ENCODE measurements at regions not wholly inside any gene's neighbourhood (a gene's known extent, or its start where the extent isn't known, plus 50 kb on each side); places are given as distances from the start of the nearest gene placed in this dataset.
A peak's percentile ranks its signal among the peaks of the same experiment; 100 is the strongest.

DNA sequence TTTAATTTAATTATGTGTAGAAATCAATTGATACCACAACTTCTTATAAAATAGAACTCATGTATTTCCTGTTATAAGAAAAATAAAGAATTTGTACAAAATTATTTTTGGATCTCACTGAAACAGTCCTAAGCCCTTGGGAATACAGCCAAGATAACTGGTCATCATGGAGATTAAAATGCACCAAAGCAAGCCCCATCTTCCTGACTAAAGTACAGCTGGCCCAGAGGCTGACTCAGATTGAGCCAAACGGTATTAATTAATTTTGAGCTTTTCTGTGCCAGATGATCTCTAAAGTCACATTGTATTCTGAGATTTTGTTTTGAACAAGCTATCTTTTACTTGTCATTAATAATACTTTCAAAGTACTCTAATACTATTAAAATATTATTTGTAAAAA is 978.5 kb downstream of the TBC1D32 start:
- Histone ChIP-seq H3K27me3 (ENCODE audit: control insufficient read depth, insufficient read depth, low read length) (no peaks in the 10 kb centered on the region), H3K9ac (ENCODE audit: insufficient read depth, low read length) (no peak overlapping the region), H3K4me2 (ENCODE audit: extremely low read depth, insufficient read depth, low read length) (no peak overlapping the region), H3K4me3 (replicated peaks in 1 of 4; ENCODE audit: control extremely low read depth in 1 of 4, insufficient read depth in 1 of 4, low read depth in 3 of 4, low read length in 4 of 4) (no peak overlapping the region), H3K36me3 (ENCODE audit: control insufficient read depth, insufficient read depth, low read length) (no peaks in the 10 kb centered on the region), H3K79me2 (ENCODE audit: control insufficient read depth, insufficient read depth, low read length) (no peaks in the 10 kb centered on the region), H3K9me3 (ENCODE audit: control insufficient read depth, insufficient read depth, low read depth, low read length) (no peaks in the 10 kb centered on the region), H2AFZ (ENCODE audit: low read length) (no peak overlapping the region), H4K20me1 (ENCODE audit: control insufficient read depth, extremely low read depth, insufficient read depth, low read length) (no peaks in the 10 kb centered on the region), H3K27ac (ENCODE audit: insufficient read depth, low read length) (no peak overlapping the region), H3K4me1 (ENCODE audit: control insufficient read depth, extremely low read depth, insufficient read depth, low read length) (no peaks in the 10 kb centered on the region)
- TF ChIP-seq CTCF (conservative IDR thresholded peaks at IDR 0.05 in 1 of 2, IDR thresholded peaks at IDR 0.05 in 1 of 2; ENCODE audit: low read depth in 1 of 2, low read length in 2 of 2) = no peak
- TF ChIP-seq EZH2 (IDR thresholded peaks at IDR 0.05; ENCODE audit: low read length, missing control alignments) = no peak
- peak; percentile 55 to 69 for DNase-seq (ENCODE audit: low read depth in 2 of 2)

GRCh38 chr6:120354452-120355098 is 979.7 kb downstream of the TBC1D32 start:
- Histone ChIP-seq H3K4me2 (ENCODE audit: extremely low read depth, insufficient read depth, low read length) (no peak overlapping the region), H3K4me1 (ENCODE audit: control insufficient read depth, extremely low read depth, insufficient read depth, low read length) (no peaks in the 10 kb centered on the region), H3K79me2 (ENCODE audit: control insufficient read depth, insufficient read depth, low read length) (no peaks in the 10 kb centered on the region), H3K27ac (ENCODE audit: insufficient read depth, low read length) (no peak overlapping the region), H4K20me1 (ENCODE audit: control insufficient read depth, extremely low read depth, insufficient read depth, low read length) (no peaks in the 10 kb centered on the region), H3K4me3 (replicated peaks in 1 of 4; ENCODE audit: control extremely low read depth in 1 of 4, insufficient read depth in 1 of 4, low read depth in 3 of 4, low read length in 4 of 4) (no peak overlapping the region), H3K9me3 (ENCODE audit: control insufficient read depth, insufficient read depth, low read depth, low read length) (no peaks in the 10 kb centered on the region), H3K36me3 (ENCODE audit: control insufficient read depth, insufficient read depth, low read length) (no peaks in the 10 kb centered on the region), H3K9ac (ENCODE audit: insufficient read depth, low read length) (no peak overlapping the region), H3K27me3 (ENCODE audit: control insufficient read depth, insufficient read depth, low read length) (no peaks in the 10 kb centered on the region), H2AFZ (ENCODE audit: low read length) (no peak overlapping the region)
- peak in 1 of 2 donors; percentile 49 for DNase-seq (ENCODE audit: low read depth in 2 of 2)
- TF ChIP-seq EZH2 (IDR thresholded peaks at IDR 0.05; ENCODE audit: low read length, missing control alignments) (no peak), CTCF (conservative IDR thresholded peaks at IDR 0.05 in 1 of 2, IDR thresholded peaks at IDR 0.05 in 1 of 2; ENCODE audit: low read depth in 1 of 2, low read length in 2 of 2) (no peak)

DNA sequence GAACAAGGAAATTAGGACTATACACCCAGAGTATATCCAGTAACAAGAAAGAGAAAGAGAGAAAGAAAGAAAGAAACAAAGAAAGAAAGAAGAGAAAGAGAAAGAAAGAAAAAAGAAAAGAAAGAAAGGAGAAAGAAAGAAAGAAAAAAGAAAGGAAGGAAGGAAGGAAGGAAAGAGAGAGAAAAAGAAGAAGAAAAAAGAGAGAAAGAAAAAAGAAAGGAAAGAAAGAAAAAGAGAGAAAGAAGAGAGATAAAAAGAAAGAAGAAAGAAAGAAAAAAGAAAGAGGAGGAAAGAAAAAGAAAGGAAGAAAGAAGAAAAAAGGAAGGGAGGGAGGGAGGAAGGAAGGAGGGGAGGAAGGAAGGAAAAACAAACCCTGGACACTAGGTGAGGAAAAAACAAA is 981.8 kb downstream of the TBC1D32 start:
- Histone ChIP-seq H4K20me1 (ENCODE audit: control insufficient read depth, extremely low read depth, insufficient read depth, low read length) (no peaks in the 10 kb centered on the region), H3K4me2 (ENCODE audit: extremely low read depth, insufficient read depth, low read length) (no peak overlapping the region), H3K9me3 (ENCODE audit: control insufficient read depth, insufficient read depth, low read depth, low read length) (no peaks in the 10 kb centered on the region), H2AFZ (ENCODE audit: low read length) (no peak overlapping the region), H3K4me1 (ENCODE audit: control insufficient read depth, extremely low read depth, insufficient read depth, low read length) (no peaks in the 10 kb centered on the region), H3K27ac (ENCODE audit: insufficient read depth, low read length) (no peak overlapping the region), H3K27me3 (ENCODE audit: control insufficient read depth, insufficient read depth, low read length) (no peaks in the 10 kb centered on the region), H3K79me2 (ENCODE audit: control insufficient read depth, insufficient read depth, low read length) (no peaks in the 10 kb centered on the region), H3K9ac (ENCODE audit: insufficient read depth, low read length) (no peak overlapping the region), H3K36me3 (ENCODE audit: control insufficient read depth, insufficient read depth, low read length) (no peaks in the 10 kb centered on the region), H3K4me3 (replicated peaks in 1 of 4; ENCODE audit: control extremely low read depth in 1 of 4, insufficient read depth in 1 of 4, low read depth in 3 of 4, low read length in 4 of 4) (no peak overlapping the region)
- no peak for TF ChIP-seq EZH2 (IDR thresholded peaks at IDR 0.05; ENCODE audit: low read length, missing control alignments)
- no peak for TF ChIP-seq CTCF (conservative IDR thresholded peaks at IDR 0.05 in 1 of 2, IDR thresholded peaks at IDR 0.05 in 1 of 2; ENCODE audit: low read depth in 1 of 2, low read length in 2 of 2)
- no peak for DNase-seq (ENCODE audit: low read depth in 2 of 2)
